AG10803 (cell line): ENCODE measurements at regions not wholly inside any gene's neighbourhood (a gene's known extent, or its start where the extent isn't known, plus 50 kb on each side); places are given as distances from the start of the nearest gene placed in this dataset.
A peak's percentile ranks its signal among the peaks of the same experiment; 100 is the strongest.

ENCODE experiments used
- DNase-seq: peaks from one replicate; pipeline ENCODE4 v3.0.0; 2010; ENCODE audit warnings: low read depth
- H3K4me3 ChIP-seq: 2 replicates; pipeline ENCODE4 v1.5.1; 2011; ENCODE audit warnings: mild to moderate bottlenecking, low read length, control low read depth
- TF ChIP-seq, protein P1 (sequence below): conservative IDR thresholded peaks from 2 replicates; pipeline ENCODE4 v1.5.1; 2011; ENCODE audit warnings: mild to moderate bottlenecking, low read length, control low read depth, inconsistent platforms

DNA sequence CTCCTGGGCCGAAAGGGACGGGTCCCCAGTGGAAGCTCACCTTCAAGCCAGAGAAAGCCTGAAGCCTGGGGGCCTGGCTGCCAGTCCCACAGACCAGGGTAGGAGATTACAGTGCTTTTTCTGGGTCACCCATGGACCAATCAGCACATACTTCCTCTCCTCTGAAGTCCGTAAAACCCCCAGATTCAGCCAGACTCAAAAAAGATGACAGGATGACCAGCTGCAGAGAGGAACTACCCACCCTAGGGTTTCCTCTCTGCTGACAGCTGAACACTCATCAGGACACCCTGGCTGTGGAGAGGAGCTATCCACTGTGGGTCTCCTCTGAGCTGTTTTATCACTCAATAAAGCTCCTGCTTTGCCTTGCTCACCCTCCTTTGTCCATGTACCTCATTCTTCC lies 78.0 kb downstream of the SAMD9 start:
- DNase-seq = no peak
- TF ChIP-seq, protein P1, sequence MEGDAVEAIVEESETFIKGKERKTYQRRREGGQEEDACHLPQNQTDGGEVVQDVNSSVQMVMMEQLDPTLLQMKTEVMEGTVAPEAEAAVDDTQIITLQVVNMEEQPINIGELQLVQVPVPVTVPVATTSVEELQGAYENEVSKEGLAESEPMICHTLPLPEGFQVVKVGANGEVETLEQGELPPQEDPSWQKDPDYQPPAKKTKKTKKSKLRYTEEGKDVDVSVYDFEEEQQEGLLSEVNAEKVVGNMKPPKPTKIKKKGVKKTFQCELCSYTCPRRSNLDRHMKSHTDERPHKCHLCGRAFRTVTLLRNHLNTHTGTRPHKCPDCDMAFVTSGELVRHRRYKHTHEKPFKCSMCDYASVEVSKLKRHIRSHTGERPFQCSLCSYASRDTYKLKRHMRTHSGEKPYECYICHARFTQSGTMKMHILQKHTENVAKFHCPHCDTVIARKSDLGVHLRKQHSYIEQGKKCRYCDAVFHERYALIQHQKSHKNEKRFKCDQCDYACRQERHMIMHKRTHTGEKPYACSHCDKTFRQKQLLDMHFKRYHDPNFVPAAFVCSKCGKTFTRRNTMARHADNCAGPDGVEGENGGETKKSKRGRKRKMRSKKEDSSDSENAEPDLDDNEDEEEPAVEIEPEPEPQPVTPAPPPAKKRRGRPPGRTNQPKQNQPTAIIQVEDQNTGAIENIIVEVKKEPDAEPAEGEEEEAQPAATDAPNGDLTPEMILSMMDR = no peak

DNA sequence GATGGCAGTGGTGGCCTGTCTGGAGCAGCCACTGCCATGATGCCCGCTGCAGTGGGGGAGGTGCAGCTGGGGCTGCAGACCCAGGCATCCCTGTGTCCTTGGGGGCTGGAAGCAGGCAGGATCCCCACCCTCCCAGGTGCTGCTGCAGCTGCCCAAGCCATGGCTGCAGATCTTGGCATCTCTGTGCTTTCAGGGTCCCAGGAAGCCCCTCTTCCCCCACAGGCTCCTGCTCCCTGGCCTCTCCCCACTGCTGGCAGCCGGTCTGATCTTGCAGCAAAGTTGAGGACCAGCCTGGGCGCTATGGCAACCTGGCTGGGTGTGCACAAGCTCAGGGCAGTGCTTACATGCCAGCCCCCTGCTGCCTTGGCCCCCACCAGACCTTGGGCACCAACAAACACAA lies 78.5 kb downstream of the SAMD9 start:
- no peak overlapping the region for H3K4me3 ChIP-seq
- DNase-seq = no peak
- TF ChIP-seq, protein P1 = no peak

More for the DNA sequence above, 78.0 kb downstream of the SAMD9 start:
- H3K4me3 ChIP-seq = no peak overlapping the region

DNA sequence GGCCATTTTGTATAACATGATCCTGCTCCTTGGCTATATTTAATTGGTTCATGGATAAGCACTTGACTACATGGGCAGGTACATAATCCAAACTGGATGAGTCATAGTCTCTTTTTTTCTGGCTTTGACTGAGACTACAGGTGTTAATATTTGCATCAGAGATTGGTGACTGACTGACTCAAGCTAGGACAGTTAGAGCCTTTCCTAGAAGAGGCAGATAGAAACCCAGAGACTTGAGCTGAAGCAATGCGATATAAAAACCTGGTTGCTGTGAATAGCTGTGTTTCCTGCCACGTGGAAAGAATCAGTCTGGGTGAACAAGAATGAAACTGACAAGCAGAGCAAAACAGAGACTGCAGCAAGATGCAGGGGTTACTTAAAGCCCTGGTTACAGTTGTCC lies 81.0 kb downstream of the SAMD9 start:
- TF ChIP-seq, protein P1 = no peak
- no peak overlapping the region for H3K4me3 ChIP-seq
- DNase-seq = peak; percentile 9

DNA sequence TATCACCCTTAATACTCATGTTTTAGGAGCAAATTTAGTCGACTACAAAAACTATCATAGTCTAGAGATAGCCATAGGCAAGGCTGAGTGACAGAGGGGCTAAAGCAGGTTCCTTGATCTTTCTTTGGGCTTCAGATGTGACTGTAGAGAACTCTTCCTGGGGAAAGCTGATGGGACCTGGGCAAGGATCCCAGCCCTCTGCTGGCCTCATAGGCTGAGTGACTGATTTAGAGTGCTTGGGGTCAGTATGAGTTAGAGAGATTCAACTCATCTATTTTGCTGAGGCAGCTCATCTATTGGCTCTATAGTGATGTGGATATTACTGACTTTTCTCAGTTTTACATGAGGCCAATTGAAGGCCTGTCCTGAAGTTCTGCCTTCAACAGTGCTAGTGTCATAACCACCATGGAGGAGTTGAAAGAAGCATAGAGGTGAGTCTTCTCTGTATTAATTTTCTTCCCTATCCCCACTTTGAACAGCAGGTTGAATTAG lies 81.6 kb downstream of the SAMD9 start:
- TF ChIP-seq, protein P1 = no peak
- no peak overlapping the region for H3K4me3 ChIP-seq
- no peak for DNase-seq

DNA sequence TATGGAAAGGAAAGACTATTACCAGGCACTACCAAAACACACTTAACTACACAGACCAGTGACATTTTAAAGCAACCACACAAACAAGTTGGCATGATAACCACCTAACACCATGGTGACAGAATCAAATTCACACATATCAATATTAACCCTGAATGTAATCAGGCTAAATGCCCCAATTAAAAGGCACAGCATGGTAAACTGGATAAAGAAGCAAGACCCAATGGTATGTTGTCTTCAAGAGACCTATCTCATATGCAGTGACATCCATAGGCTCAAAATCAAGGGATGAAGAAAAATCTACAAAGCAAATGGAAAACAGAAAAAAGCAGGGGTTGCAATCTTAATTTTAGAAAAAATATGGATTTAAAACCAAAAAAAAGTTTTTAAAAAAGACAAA lies 86.0 kb downstream of the SAMD9 start:
- TF ChIP-seq, protein P1 = no peak
- no peak for DNase-seq
- no peak overlapping the region for H3K4me3 ChIP-seq

DNA sequence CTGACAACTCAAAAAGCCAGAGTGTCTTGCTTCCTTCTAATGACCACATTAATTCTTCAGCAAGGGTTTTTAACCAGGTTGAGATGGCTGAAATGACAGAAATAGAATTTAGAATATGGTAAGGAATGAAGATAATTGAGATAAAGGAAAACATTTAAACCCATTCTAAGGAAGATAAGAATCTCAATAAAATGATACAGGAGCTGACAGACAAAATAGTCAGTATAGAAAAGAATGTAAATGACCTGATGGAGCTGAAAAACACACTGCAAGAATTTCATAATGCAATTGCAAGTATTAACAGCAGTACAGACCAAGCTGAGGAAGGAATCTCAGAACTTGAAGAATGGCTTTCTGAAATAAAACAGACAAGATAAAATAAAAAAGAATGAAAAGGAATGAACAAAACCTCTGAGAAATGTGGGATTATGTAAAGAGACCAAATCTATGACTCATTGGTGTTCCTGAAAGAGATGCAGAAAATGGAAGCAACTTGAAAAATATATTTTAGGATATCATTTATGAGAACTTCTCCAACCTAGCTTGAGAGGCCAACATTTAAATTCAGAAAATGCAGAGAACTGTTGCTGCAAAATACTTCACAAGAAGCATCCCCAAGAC lies 87.1 kb downstream of the SAMD9 start:
- H3K4me3 ChIP-seq = no peak overlapping the region
- peak; percentile 75 for DNase-seq
- TF ChIP-seq, protein P1 = no peak

DNA sequence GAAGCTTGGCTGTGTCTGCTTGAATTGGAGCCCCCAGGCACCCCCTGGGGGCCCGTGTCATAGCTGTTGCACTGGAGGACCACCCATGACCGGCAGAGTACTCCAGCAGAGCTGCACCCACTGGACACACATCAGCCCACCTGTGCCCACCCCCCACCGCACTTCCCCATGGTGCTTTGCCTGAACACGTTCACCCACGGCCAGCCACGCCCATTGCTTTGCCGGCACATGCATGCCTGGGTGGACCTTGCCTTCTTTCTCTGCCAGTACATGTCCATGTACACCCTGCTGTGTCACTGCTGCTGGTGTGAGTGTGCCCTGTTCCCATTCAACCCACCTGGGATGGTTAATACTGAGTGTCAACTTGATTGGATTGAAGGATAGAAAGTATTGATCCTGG lies 88.7 kb downstream of the SAMD9 start:
- H3K4me3 ChIP-seq = no peak overlapping the region
- TF ChIP-seq, protein P1 = no peak
- DNase-seq = no peak
